Erythroblast (primary cell): ENCODE measurements at regions not wholly inside any gene's neighbourhood (a gene's known extent, or its start where the extent isn't known, plus 50 kb on each side); places are given as distances from the start of the nearest gene placed in this dataset.

ENCODE experiments used
- DNase-seq, 2 experiments: peaks; one replicate each; lab custom pipeline; 2025; lab: John Stamatoyannopoulos, UW
- GATA1 ChIP-seq: IDR thresholded peaks from 2 replicates; pipeline ENCODE4 v1.6.1; 2011; ENCODE audit warnings: low read depth, mild to moderate bottlenecking, control low read depth, low read length, moderate library complexity
- POLR2A ChIP-seq: IDR thresholded peaks from 2 replicates; pipeline ENCODE4 v1.6.1; 2011; ENCODE audit warnings: mild to moderate bottlenecking, low read length

DNA sequence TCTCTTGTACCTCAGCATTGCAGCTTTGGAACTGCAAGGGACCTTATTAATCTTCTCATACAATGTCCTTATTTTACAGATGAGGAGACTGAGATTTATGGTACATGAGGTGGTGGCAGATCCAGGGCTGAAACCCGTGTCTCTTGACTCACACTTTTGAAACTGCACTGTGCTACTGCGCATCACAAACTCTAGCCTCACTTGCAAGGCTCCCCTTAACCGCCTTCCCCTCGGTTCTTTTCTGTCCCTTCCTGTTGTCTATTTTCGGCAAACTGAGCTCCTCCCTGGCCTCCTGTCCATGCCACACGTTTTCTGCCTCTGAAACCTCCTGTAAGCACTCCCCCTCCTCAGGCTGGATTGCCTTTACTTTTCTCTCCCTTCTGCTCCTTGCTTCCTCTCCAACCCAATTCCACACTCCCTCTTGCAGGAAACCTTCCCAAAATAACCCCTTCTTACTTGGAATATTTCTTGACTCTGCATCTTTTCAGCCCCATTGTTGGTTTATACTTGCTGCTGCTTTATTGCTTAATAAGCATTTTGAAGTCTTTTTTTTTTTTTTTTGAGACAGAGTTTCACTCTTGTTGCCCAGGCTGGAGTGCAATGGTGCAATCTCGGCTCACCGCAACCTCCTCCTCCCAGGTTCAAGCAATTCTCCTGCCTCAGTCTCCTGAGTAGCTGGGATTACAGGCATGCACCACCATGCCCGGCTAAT, 72.4 kb upstream of the CISTR start:
- DNase-seq = no peak
- TF ChIP-seq POLR2A (no peak), GATA1 (no peak)

DNA sequence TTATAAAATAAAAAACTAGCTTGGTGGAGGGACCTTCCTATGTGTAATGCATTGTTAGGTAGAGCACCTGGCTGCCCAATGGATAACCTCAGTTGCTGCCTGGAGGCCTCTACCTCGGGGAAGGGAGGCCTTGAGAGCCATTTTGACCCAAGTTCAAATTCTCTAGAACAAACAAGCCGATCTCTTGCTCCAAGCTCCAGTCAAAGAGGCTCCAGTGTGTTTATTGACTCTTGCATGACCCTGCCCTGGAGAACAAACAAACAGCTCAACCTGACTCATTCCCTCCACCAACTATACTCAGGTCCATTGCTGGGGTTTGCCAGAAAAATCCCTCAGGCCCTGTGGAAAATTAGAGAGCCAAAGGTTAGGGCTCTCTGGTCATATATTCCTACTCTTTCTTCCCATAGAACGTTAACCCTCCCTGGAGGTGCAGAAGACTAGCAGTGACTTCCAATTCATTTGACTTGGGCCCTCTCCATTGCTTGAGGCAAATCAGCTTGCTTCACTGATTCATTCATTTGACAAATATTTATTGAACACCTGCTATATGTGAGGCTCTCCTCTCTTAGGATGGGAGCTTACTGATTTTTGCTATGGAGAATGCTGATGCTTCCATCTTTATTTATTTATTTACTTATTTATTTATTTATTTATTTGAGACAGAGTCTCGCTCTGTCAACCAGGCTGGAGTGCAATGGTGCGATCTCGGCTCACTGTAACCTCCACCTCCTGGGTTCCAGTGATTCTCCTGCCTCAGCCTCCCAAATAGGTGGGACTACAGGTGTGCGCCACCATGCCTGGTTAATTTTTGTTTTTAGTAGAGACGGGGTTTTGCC, 73.7 kb upstream of the CISTR start:
- DNase-seq = no peak
- TF ChIP-seq POLR2A (no peak), GATA1 (no peak)

DNA sequence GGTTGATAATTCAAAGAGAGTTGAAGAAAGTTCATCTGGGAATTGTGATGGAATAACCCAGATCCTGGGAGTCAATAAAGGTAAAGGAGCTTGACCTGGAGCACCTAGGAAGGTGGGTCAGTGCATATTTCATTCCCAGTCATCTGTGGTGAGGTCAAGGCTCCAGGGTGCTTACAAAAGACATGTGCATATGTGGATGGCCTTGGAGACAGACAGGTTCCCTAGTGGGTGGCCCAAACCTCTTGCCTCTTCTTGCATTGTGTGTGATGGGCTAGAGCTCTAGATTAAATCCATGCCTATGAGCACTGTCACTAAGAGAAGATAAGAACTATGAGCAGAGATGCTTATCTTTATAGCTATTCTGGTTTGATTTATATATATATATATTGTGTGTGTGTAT, 75.5 kb upstream of the CISTR start:
- no peak for TF ChIP-seq POLR2A
- no peak for TF ChIP-seq GATA1
- no peak for DNase-seq

DNA sequence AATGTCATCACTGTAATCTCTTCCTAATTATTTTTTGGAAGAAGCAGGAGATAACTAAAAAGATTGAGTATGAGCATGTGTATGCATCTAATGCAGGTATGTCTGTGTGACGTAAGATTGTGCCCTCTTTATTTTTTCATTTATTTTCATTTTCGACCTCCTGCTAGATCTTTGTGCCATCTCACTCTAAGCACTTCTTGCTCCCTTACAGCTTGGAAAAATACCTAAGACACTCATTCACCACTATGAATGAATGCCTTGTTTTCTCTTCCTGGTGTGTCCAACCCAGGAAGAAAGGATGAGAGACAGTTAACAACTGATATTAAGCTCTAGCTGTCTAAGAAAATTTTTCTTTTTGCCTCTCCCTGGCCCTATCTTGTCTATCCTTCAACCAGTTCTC, 76.8 kb upstream of the CISTR start:
- TF ChIP-seq GATA1 = no peak
- no peak for TF ChIP-seq POLR2A
- DNase-seq = no peak

DNA sequence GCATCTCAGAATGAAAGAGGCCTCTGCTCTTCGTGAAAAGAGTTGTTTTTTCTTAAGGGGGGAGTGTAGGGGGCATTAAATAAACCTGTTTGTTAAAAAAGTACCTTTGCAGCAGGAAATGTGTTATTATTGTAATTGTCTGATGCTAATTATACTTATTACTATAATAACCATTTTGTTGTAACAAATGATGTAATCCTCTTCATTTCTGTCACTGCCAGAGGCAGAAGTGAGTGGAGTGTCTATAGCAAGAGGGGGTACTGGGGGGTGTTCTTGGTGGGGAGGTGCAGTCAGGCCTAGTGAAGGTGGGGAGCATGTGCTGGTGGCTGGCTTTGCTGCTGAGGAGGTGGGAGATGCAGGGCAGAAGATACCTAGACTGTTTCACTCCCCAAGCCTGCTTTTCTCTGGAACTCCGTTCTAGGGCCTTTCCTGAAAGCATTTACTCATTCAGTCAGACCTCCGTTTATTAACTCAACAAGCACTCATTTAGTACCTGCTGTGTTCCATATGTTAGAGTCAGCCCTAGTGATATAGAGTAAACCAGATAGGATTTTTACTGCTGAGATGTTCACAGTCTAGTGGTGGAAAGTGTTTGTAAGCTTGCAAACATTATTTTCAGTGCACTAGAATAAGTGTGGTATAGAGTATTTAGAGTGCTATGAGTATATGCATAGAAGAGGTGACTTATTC, 77.5 kb upstream of the CISTR start:
- no peak for DNase-seq
- no peak for TF ChIP-seq POLR2A
- no peak for TF ChIP-seq GATA1

DNA sequence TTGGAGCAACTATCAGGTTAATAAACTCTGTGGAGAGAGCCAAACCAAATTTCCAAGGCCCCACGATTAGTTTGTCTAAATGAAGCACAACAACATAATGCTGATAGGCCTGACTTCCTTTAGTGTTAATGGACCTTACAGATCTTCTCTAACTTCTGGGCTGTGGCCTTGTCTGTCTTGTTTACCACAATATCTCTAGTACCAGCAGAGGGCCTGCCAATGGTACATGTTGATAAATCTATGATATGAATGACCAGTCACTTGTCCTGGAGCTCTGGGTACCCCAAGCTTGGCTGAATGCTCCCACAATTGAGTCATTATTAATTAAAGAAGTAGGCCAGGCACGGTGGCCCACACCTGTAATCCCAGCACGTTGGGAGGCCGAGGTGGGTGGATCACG, 78.9 kb upstream of the CISTR start:
- DNase-seq = peak in 1 of 2 experiments; percentile 4
- TF ChIP-seq POLR2A = no peak
- TF ChIP-seq GATA1 = no peak

DNA sequence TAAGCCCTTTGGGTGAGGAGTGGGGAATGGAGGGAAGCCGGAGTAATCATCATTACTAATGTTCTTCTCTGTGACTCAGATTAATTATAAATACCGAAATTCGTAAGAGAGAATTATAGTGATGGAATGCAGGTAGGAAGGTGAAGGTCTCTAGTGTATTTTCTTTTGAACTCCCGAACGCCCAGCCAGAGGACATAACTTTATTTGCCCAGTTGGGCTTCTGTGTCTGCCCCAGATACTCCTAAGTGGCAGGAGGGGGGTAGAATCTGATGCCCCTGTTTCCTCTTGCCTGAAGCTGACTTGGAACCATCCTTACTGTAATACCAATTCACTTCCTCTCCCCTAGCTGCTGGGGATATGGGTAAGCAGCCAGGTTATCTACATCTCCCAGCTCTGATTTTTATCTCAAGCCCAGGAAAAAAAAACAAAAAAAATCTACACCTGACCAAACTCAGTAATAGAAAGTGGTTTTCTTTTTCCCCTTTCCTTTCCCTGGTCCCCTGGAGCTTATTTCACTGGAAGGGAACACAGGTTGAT, 84.4 kb upstream of the CISTR start:
- TF ChIP-seq POLR2A (no peak), GATA1 (no peak)
- no peak for DNase-seq

DNA sequence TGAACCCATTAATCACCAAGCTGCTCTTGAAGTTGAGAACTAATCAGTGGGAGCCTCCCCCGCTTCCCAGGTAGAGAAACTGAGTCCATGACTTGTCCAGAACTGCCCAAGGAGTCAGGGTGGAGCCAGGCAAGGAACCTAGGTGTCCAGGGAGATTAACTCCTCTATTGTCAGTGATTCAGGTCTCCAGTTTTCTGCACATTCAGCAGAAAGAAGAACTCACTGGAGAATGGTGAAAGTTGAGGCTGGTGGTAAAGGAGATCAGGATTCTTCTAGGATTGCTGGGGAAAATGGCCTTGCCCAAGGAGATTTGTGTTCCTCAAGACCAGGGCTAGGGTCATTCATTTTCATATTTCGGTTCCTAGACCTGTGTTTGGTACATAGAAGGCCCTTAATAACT, 87.2 kb upstream of the CISTR start:
- no peak for DNase-seq
- TF ChIP-seq GATA1 = no peak
- TF ChIP-seq POLR2A = no peak

DNA sequence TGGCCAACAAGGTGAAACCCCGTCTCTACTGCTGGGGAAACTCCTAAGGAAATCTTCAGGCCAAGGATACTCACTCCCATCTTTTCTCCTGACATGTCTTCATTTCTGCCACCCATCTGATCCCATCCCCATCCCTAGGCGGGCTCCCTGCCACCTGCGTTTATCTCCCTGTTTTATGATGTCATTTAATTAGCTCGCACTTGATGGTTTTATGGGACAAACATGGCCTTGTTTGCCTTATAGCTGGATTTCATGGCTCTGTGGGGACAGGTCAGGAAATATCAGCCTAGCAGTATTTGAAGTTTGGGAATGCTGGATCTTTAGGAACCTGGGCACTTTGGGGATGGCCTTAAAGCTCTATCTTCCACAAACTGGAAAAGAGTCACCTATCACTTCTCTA, 88.5 kb upstream of the CISTR start:
- DNase-seq = no peak
- TF ChIP-seq POLR2A (no peak), GATA1 (no peak)

DNA sequence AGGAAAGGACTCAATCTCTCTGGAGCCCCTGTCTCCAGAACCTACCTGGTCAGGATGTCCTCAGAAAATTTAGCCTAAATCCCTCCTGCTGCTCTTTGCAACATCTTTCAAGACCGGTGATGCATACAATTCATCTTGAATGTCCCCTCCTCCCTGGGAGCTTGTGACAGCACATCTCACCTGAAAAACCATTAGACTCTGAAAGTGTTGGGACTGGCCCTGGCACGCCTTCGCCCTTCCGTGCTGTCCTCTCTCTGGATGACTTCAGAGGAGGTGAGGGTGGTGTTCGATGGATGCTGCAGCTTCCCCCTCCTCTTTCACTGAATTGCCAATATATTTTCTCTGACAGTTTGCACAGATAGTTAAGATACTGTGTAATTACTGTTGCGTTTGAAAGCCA, 90.9 kb upstream of the CISTR start:
- TF ChIP-seq GATA1 (no peak), POLR2A (no peak)
- no peak for DNase-seq

DNA sequence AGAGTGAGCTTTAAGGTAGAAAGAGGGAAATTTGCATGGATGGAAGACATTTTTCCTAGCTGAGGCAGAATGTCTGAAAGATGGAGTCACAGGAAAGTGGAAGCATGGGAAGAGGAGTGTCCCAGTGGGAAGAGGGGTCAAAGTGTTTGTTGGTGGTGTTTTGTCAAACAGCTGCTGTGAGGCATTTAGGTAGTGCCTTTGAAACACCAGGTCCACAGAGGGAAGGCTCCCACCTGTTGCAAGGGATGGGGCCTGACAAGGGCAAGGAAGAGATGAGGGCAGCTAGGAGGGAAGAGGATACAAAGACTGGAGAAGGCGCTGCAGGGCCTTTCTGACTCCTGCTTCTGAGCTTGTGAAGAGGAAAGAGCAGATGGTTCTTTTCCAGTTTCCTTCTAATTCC, 91.8 kb upstream of the CISTR start:
- no peak for DNase-seq
- TF ChIP-seq GATA1 (no peak), POLR2A (no peak)

DNA sequence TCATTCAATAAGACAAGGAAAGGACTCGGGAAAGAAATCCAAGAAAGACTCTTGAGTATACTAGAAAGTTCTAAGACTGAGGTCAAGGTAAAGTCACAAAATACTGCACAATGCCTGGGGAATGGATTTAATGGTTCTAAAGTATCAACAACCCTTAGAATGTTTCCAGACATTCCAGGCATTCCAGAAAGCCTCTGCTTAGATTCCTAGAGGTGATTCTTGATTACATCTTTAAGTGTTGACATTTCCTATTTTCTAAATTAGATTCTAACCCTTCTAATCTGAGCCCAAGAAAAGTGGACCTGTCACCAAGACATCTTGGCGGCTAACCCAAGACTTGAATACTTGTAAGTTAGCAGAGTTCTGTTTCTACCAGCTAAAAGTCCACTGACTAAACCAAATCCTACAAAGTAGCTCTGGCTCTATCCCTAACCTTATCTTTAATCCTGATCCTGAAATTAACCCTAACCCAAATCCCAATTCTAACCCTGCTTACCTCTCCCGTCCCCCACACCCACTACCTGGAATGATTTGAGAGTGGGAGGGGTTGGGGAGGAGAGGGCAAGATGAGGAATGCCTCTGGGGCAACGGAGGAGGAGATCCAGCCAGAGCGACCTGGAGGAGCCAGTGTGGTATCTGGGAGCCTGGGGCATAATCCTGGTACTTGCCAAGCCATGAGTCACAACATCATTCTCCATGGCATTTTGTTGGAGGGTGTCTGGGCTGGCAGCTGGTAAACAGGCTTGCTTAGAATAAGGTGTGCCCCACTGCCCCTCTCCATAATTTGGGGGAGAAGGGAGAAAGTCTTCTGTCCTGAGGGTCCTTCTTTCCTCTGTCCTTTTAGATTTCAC, 93.4 kb upstream of the HOXC13 start:
- no peak for DNase-seq
- no peak for TF ChIP-seq POLR2A
- no peak for TF ChIP-seq GATA1

DNA sequence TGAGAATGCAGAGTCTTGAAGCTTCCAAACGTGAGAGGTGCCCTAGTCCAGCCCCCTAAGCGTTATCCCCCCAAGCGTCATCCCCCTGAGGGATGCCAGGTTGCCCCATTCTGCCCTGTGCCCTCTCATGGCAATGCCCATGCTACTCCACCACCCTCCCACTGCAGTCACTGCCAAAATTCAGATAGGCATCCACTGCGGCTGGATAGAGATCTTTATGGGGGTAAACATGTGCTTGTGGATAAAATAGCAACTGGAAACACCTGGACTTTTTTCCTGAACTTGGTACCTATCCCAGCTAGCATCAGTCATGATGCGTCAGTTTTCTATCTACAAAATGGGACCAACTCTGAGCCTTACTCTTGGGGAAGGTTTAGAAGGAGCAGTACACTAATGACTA, 92.7 kb upstream of the HOXC13 start:
- no peak for DNase-seq
- no peak for TF ChIP-seq GATA1
- no peak for TF ChIP-seq POLR2A
